HEK293T (cell line): ENCODE measurements at regions not wholly inside any gene's neighbourhood (a gene's known extent, or its start where the extent isn't known, plus 50 kb on each side); places are given as distances from the start of the nearest gene placed in this dataset.

Experiments used
- ARNT ChIP-seq: fragments of 450-650 bp; IDR thresholded peaks from 2 replicates; pipeline ENCODE4 v1.6.1; 2017; ENCODE audit warnings: mild to moderate bottlenecking
- BHLHE40 ChIP-seq: fragments of 450-650 bp; IDR thresholded peaks from 2 replicates; pipeline ENCODE4 v1.6.1; 2016; ENCODE audit warnings: mild to moderate bottlenecking, moderate library complexity, borderline replicate concordance
- FOXM1 ChIP-seq: fragments of 450-650 bp; IDR thresholded peaks from 2 replicates; pipeline ENCODE4 v1.6.1; 2017; ENCODE audit warnings: mild to moderate bottlenecking, borderline replicate concordance
- HDGF ChIP-seq: fragments of 450-650 bp; IDR thresholded peaks from 2 replicates; pipeline ENCODE4 v1.6.1; 2017; ENCODE audit warnings: antibody characterized with exemption, borderline replicate concordance
- L3MBTL2 ChIP-seq: fragments of 450-650 bp; conservative IDR thresholded peaks from 2 replicates; pipeline ENCODE4 v1.6.1; 2016; ENCODE audit warnings: mild to moderate bottlenecking
- NFRKB ChIP-seq: fragments of 450-650 bp; IDR thresholded peaks from 2 replicates; pipeline ENCODE4 v1.6.1; 2016; ENCODE audit warnings: mild to moderate bottlenecking, moderate library complexity
- SP1 ChIP-seq: fragments of 450-650 bp; IDR thresholded peaks from 2 replicates; pipeline ENCODE4 v1.6.1; 2017
- SUZ12 ChIP-seq: fragments of 450-650 bp; IDR thresholded peaks from 2 replicates; pipeline ENCODE4 v1.6.1; 2016; ENCODE audit warnings: mild to moderate bottlenecking
- TARDBP ChIP-seq: fragments of 450-650 bp; IDR thresholded peaks from 2 replicates; pipeline ENCODE4 v1.6.1; 2016

DNA sequence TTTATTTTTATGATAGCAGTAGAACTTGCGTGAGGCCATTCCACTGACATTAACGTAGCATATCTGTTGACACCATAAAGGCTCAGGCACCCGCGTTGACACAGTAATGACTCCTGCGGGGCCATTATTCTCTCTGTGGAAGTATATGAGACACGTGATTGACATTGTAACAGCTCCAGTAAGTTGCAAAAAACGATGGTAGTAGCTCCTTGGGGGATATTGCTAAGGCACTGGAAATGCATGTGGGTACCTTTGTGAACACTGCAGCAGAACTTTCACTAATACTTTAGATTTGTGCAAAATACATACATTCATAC, 918.8 kb upstream of the CDH8 start:
- TF ChIP-seq BHLHE40 (no peak), NFRKB (no peak), SP1 (no peak), FOXM1 (no peak), HDGF (no peak), SUZ12 (no peak), ARNT (no peak), L3MBTL2 (no peak), TARDBP (no peak)
